ENCODE measurements at regions not wholly inside any gene's neighbourhood (a gene's known extent, or its start where the extent isn't known, plus 50 kb on each side); places are given as distances from the start of the nearest gene placed in this dataset.

- H3K4me3 ChIP-seq (ENCODE audit: low read depth, low read length), result no peak overlapping the region
- no peaks in the 10 kb centered on the region for H3K36me3 ChIP-seq
- H3K9me3 ChIP-seq, result no peaks in the 10 kb centered on the region
- TF ChIP-seq CTCF (IDR thresholded peaks at IDR 0.05; ENCODE audit: low read depth, low read length), result no peak
- DNase-seq, result no peak
- H3K27me3 ChIP-seq, result peaks cover 8% of the 10 kb centered on the region
- no peaks in the 10 kb centered on the region for H3K4me1 ChIP-seq
These were observed 66.3 kb upstream of the FBXL7 start for GRCh38 chr5:15433709-15434108.

- H3K9me3 ChIP-seq, result no peaks in the 10 kb centered on the region
- no peaks in the 10 kb centered on the region for H3K36me3 ChIP-seq
- H3K4me3 ChIP-seq (ENCODE audit: low read depth, low read length), result no peak overlapping the region
- H3K4me1 ChIP-seq, result no peaks in the 10 kb centered on the region
- no peak for DNase-seq
- H3K27me3 ChIP-seq, result peaks cover 14% of the 10 kb centered on the region
- TF ChIP-seq CTCF (IDR thresholded peaks at IDR 0.05; ENCODE audit: low read depth, low read length), result no peak
These were observed 68.1 kb upstream of the FBXL7 start for GRCh38 chr5:15431923-15432322.

- Histone ChIP-seq H3K36me3 (no peaks in the 10 kb centered on the region), H3K4me3 (ENCODE audit: low read depth, low read length) (no peak overlapping the region), H3K9me3 (no peaks in the 10 kb centered on the region), H3K4me1 (0 out of 2 replicates have a peak, but pooled peaks cover 2% of the 10 kb centered on the region), H3K27me3 (peaks cover 26% of the 10 kb centered on the region)
- TF ChIP-seq CTCF (IDR thresholded peaks at IDR 0.05; ENCODE audit: low read depth, low read length), result no peak
- no peak for DNase-seq
These were observed 74.2 kb upstream of the FBXL7 start for GRCh38 chr5:15425766-15426165.

GRCh38 chr5:15424769-15425168 lies 75.2 kb upstream of the FBXL7 start:
- no peaks in the 10 kb centered on the region for H3K36me3 ChIP-seq
- H3K9me3 ChIP-seq, result no peaks in the 10 kb centered on the region
- H3K4me3 ChIP-seq (ENCODE audit: low read depth, low read length), result no peak overlapping the region
- no peak for TF ChIP-seq CTCF (IDR thresholded peaks at IDR 0.05; ENCODE audit: low read depth, low read length)
- no peak for DNase-seq
- 0 out of 2 replicates have a peak, but pooled peaks cover 2% of the 10 kb centered on the region for H3K4me1 ChIP-seq
- peaks cover 24% of the 10 kb centered on the region for H3K27me3 ChIP-seq

- no peaks in the 10 kb centered on the region for H3K9me3 ChIP-seq
- 0 out of 2 replicates have a peak, but pooled peaks cover 2% of the 10 kb centered on the region for H3K4me1 ChIP-seq
- no peak for TF ChIP-seq CTCF (IDR thresholded peaks at IDR 0.05; ENCODE audit: low read depth, low read length)
These were observed 78.0 kb upstream of the FBXL7 start for GRCh38 chr5:15421921-15422412.

GRCh38 chr5:15421381-15421780 lies 78.6 kb upstream of the FBXL7 start:
- no peaks in the 10 kb centered on the region for H3K36me3 ChIP-seq
- no peak overlapping the region for H3K4me3 ChIP-seq (ENCODE audit: low read depth, low read length)
- H3K9me3 ChIP-seq, result no peaks in the 10 kb centered on the region
- TF ChIP-seq CTCF (IDR thresholded peaks at IDR 0.05; ENCODE audit: low read depth, low read length), result no peak
- no peak for DNase-seq
- H3K4me1 ChIP-seq, result 0 out of 2 replicates have a peak, but pooled peaks cover 2% of the 10 kb centered on the region
- H3K27me3 ChIP-seq, result peaks cover 12% of the 10 kb centered on the region

More at GRCh38 chr5:15421921-15422412, 78.0 kb upstream of the FBXL7 start:
- Histone ChIP-seq H3K36me3 (no peaks in the 10 kb centered on the region), H3K27me3 (peaks cover 18% of the 10 kb centered on the region), H3K4me3 (ENCODE audit: low read depth, low read length) (no peak overlapping the region)
- no peak for DNase-seq

Data from BE2C (cell line).